C4-2B (cell line): ENCODE measurements at regions not wholly inside any gene's neighbourhood (a gene's known extent, or its start where the extent isn't known, plus 50 kb on each side); places are given as distances from the start of the nearest gene placed in this dataset.

ENCODE experiments used
- ZFX ChIP-seq: fragments of 450-650 bp; IDR thresholded peaks from 2 replicates; pipeline ENCODE4 v1.6.1; 2017
- TF ChIP-seq, protein P1 (sequence below): fragments of 450-650 bp; conservative IDR thresholded peaks from 2 replicates; pipeline ENCODE4 v1.5.1; 2017; ENCODE audit warnings: mild to moderate bottlenecking

DNA sequence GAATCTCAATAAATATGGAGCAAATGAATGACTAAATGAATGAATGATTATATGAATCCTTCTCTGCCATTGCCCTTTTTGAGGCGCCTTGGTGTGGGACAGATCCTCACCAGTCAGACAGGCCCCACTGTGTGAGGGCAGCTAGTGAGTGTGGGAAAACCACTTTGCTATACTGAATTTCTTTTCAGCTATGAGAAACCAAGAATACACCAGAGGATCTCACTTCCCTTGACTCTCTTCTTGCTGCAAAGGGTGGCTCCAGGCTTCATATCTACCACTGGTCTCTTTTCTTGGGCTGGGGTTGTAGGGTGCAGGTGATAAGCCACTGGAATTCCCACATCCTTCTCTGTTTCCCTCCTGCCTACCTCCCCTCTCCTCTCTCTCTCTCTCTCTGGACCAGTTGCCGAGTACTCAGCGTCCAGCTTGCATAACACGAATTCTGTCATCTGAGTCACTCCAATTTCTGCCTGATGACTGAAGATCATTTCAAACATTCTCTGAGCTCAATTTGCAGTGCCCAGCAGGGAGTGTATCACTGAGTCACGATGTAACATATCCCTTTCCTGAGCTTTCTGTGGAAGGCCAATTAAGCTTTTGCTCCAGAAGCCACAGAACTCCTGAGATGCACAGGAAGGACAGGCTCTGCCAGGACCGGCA, 304.3 kb upstream of the NCAM1 start:
- TF ChIP-seq, protein P1, sequence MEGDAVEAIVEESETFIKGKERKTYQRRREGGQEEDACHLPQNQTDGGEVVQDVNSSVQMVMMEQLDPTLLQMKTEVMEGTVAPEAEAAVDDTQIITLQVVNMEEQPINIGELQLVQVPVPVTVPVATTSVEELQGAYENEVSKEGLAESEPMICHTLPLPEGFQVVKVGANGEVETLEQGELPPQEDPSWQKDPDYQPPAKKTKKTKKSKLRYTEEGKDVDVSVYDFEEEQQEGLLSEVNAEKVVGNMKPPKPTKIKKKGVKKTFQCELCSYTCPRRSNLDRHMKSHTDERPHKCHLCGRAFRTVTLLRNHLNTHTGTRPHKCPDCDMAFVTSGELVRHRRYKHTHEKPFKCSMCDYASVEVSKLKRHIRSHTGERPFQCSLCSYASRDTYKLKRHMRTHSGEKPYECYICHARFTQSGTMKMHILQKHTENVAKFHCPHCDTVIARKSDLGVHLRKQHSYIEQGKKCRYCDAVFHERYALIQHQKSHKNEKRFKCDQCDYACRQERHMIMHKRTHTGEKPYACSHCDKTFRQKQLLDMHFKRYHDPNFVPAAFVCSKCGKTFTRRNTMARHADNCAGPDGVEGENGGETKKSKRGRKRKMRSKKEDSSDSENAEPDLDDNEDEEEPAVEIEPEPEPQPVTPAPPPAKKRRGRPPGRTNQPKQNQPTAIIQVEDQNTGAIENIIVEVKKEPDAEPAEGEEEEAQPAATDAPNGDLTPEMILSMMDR = no peak
- TF ChIP-seq ZFX = no peak
